HCT116 (cell line): ENCODE measurements at regions not wholly inside any gene's neighbourhood (a gene's known extent, or its start where the extent isn't known, plus 50 kb on each side); places are given as distances from the start of the nearest gene placed in this dataset.

ENCODE experiments used
- ATAC-seq: fragments of 200-7000 bp; cut with Tn5 transposase; 2 replicates; pipeline ENCODE4 v1.9.1; 2020; ENCODE audit warnings: mild to moderate bottlenecking, moderate library complexity
- BruUV-seq: library from RNA; stranded (reverse); fragments of 400-500 nt; replicated peaks from 2 replicates; lab custom pipeline; 2021; lab: Mats Ljungman, UMichigan
- CTCF ChIA-PET: fragments of 300-600 bp; sonication (Branson Sonifier 250); formaldehyde crosslinking; loops from one replicate; lab custom pipeline; 2021; ENCODE audit warnings: antibody characterized with exemption; lab: Charles Lee
- POLR2A ChIA-PET: fragments of 300-600, 350-600 bp; sonication (Branson Sonifier 250); formaldehyde crosslinking; loops from one replicate; lab custom pipeline; 2021; ENCODE audit warnings: antibody characterized with exemption; lab: Charles Lee
- RAD21 ChIA-PET, 2 experiments: fragments of 300-600 bp; sonication (Branson Sonifier 250); formaldehyde crosslinking; loops; one replicate each; lab custom pipeline; 2023; ENCODE audit warnings: low total read pairs in 2 of 2; ENCODE audit not compliant: uncharacterized antibody in 2 of 2, unreplicated experiment in 2 of 2, low non-redundant PET in 1 of 2; lab: Charles Lee
- DNase-seq: peaks from one replicate; pipeline ENCODE4 v3.0.0-alpha.2; 2010; ENCODE audit warnings: low read depth, low spot score
- H2AFZ ChIP-seq: fragments of 200-600 bp; shearing (Covaris generic), sonication (generic); 2 replicates; pipeline ENCODE4 v1.6.1; 2017; ENCODE audit warnings: low read depth, mixed run types, mixed read lengths, antibody characterized with exemption, low read length; ENCODE audit not compliant: poor library complexity, severe bottlenecking
- H3K27ac ChIP-seq: 2 replicates; pipeline ENCODE4 v1.5.1; 2012; ENCODE audit warnings: low read depth, low read length
- H3K27me3 ChIP-seq: fragments of 200-600 bp; sonication (generic); 2 replicates; pipeline ENCODE4 v1.6.1; 2016; ENCODE audit warnings: mixed run types, low read length, mixed read lengths; ENCODE audit not compliant: insufficient read depth
- H3K36me3 ChIP-seq, 2 experiments: fragments of 200-500 bp in 1 of 2; fragments of 200-600 bp in 1 of 2; sonication (Bioruptor generic) in 1 of 2; sonication (generic) in 1 of 2; 2 replicates each; pipeline versions ENCODE4 v1.5.1 to v1.6.1; 2014 to 2016; ENCODE audit warnings: low read length in 2 of 2, inconsistent platforms in 1 of 2, mixed read lengths in 1 of 2, mixed run types in 1 of 2; ENCODE audit not compliant: insufficient read depth in 2 of 2, control insufficient read depth in 1 of 2
- H3K4me1 ChIP-seq, 2 experiments: fragments of 200-600 bp in 1 of 2; sonication (generic) in 1 of 2; 2 replicates each; pipeline versions ENCODE4 v1.5.1 to v1.6.1; 2012 to 2017; ENCODE audit warnings: low read length in 2 of 2, inconsistent platforms in 1 of 2, mild to moderate bottlenecking in 1 of 2, mixed read lengths in 1 of 2, mixed run types in 1 of 2, moderate library complexity in 1 of 2; ENCODE audit not compliant: insufficient read depth in 2 of 2, control insufficient read depth in 1 of 2
- H3K4me2 ChIP-seq: fragments of 200-600 bp; sonication (generic); 2 replicates; pipeline ENCODE4 v1.6.1; 2017; ENCODE audit warnings: mixed run types, low read length, mixed read lengths
- H3K4me3 ChIP-seq, 2 experiments: fragments of 200-600 bp in 1 of 2; sonication (generic) in 1 of 2; replicated peaks in 1 of 2; 2 replicates each; pipeline ENCODE4 v1.5.1; 2011 to 2016; ENCODE audit warnings: low read length in 2 of 2, control low read depth in 1 of 2, low read depth in 1 of 2, mild to moderate bottlenecking in 1 of 2, mixed read lengths in 1 of 2, mixed run types in 1 of 2
- H3K79me2 ChIP-seq: fragments of 200-600 bp; sonication (generic); 2 replicates; pipeline ENCODE4 v1.6.1; 2017; ENCODE audit warnings: mild to moderate bottlenecking, mixed run types, low read length, moderate library complexity, mixed read lengths; ENCODE audit not compliant: insufficient read depth
- H3K9ac ChIP-seq: fragments of 200-600 bp; sonication (generic); 2 replicates; pipeline ENCODE4 v1.6.1; 2016; ENCODE audit warnings: low read length, mixed read lengths
- H3K9me2 ChIP-seq: fragments of 200-600 bp; sonication (generic), shearing (Covaris generic); 2 replicates; pipeline ENCODE4 v1.6.1; 2017; ENCODE audit warnings: mixed run types, mild to moderate bottlenecking, moderate library complexity; ENCODE audit not compliant: insufficient read depth
- H3K9me3 ChIP-seq, 2 experiments: fragments of 200-500 bp in 1 of 2; fragments of 200-600 bp in 1 of 2; sonication (Bioruptor generic) in 1 of 2; sonication (generic) in 1 of 2; 2 replicates each; pipeline ENCODE4 v1.6.1; 2014 to 2017; ENCODE audit warnings: low read length in 2 of 2, mixed read lengths in 2 of 2, inconsistent platforms in 1 of 2, low read depth in 1 of 2, mild to moderate bottlenecking in 1 of 2, mixed run types in 1 of 2, moderate library complexity in 1 of 2; ENCODE audit not compliant: control insufficient read depth in 1 of 2, insufficient read depth in 1 of 2
- H4K20me1 ChIP-seq: fragments of 200-600 bp; sonication (generic), shearing (Covaris generic); 2 replicates; pipeline ENCODE4 v1.6.1; 2017; ENCODE audit warnings: mixed run types, mild to moderate bottlenecking, moderate library complexity; ENCODE audit not compliant: insufficient read depth
- CBX3 ChIP-seq: IDR thresholded peaks from 2 replicates; pipeline ENCODE4 v1.6.1; 2012; ENCODE audit warnings: low read depth
- CTCF ChIP-seq, 3 experiments: fragments of 200-600 bp in 1 of 3; sonication (generic) in 1 of 3; IDR thresholded peaks in 2 of 3; conservative IDR thresholded peaks in 1 of 3; 2 replicates each; pipeline ENCODE4 v1.5.1; 2012 to 2017; ENCODE audit warnings: low read depth in 2 of 3, low read length in 2 of 3, antibody characterized with exemption in 1 of 3, borderline replicate concordance in 1 of 3, control low read depth in 1 of 3, mild to moderate bottlenecking in 1 of 3, mixed read lengths in 1 of 3, mixed run types in 1 of 3, moderate library complexity in 1 of 3; ENCODE audit not compliant: insufficient read depth in 1 of 3
- ELF1 ChIP-seq: IDR thresholded peaks from 2 replicates; pipeline ENCODE4 v1.6.1; 2012; ENCODE audit warnings: low read depth, borderline replicate concordance
- MAX ChIP-seq: IDR thresholded peaks from 2 replicates; pipeline ENCODE4 v1.6.1; 2012
- POLR2A ChIP-seq: IDR thresholded peaks from 2 replicates; pipeline ENCODE4 v1.7.0; 2011; ENCODE audit warnings: borderline replicate concordance; ENCODE audit not compliant: insufficient read depth, insufficient read length; ENCODE audit errors: extremely low read depth
- POLR2AphosphoS5 ChIP-seq: IDR thresholded peaks from 2 replicates; pipeline ENCODE4 v1.6.1; 2011; ENCODE audit warnings: mild to moderate bottlenecking, low read depth, low read length, moderate library complexity
- TCF7L2 ChIP-seq: IDR thresholded peaks from 2 replicates; pipeline ENCODE4 v1.7.0; 2011; ENCODE audit warnings: borderline replicate concordance, inconsistent platforms; ENCODE audit not compliant: insufficient read depth, insufficient read length; ENCODE audit errors: extremely low read depth
- YY1 ChIP-seq: IDR thresholded peaks from 2 replicates; pipeline ENCODE4 v1.6.1; 2011; ENCODE audit warnings: low read length, low read depth, moderate library complexity, mild to moderate bottlenecking; ENCODE audit not compliant: insufficient replicate concordance; ENCODE audit errors: extremely low read depth
- ZFX ChIP-seq: fragments of 450-650 bp; IDR thresholded peaks from 2 replicates; pipeline ENCODE4 v1.6.1; 2017
- intact Hi-C: fragments of 100-400 bp; cut with micrococcal nuclease; formaldehyde crosslinking; loops from 2 replicates; pipeline ENCODE4 v1.10.0; 2022
- TF ChIP-seq, protein P1 (sequence below): IDR thresholded peaks from 2 replicates; pipeline ENCODE4 v1.6.1; 2011; ENCODE audit warnings: mild to moderate bottlenecking, low read length, moderate library complexity; ENCODE audit not compliant: insufficient replicate concordance; ENCODE audit errors: extremely low read depth

DNA sequence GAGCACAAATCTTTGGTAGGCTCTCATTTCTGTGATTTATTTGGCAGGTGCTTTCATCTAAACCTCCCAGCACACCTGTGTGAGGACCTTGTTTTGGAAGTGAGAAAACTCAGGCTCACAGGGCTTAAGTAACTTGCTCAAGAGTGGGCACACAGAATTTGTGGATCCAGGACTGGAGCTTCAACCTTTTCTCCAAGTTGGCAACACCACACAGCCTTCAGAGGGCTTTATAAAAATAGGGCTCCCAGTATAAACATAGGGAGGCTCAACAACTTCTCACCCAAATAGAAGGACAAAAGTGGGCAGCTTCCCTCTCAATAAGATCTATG lies 182.2 kb upstream of the NEBL start:
- ChIA-PET CTCF (interaction anchor here (1.2 to 2.4 kb wide), 11 partner anchors 9 to 193 kb away, joined by 3 to 9 read pairs (median 4); no protein-coding TSS in a partner anchor), POLR2A (interaction anchor here (0.7 kb wide), 1 partner anchor 190 kb away, joined by 3 read pairs; no protein-coding TSS in a partner anchor), RAD21 (interaction anchor here in 1 of 2 experiments (1.2 kb wide), 1 partner anchor 190 kb away, joined by 4 read pairs; no protein-coding TSS in a partner anchor)
- Histone ChIP-seq H3K9me3 (no peaks in the 10 kb centered on the region), H2AFZ (no peak overlapping the region), H3K27ac (no peak overlapping the region), H3K4me2 (no peak overlapping the region), H4K20me1 (no peaks in the 10 kb centered on the region), H3K4me3 (no peak overlapping the region), H3K79me2 (no peaks in the 10 kb centered on the region), H3K9ac (no peak overlapping the region), H3K9me2 (no peaks in the 10 kb centered on the region), H3K4me1 (peaks cover 0 to 12% of the 10 kb centered on the region in 2 experiments; a peak in 2 of 4 replicates), H3K36me3 (no peaks in the 10 kb centered on the region), H3K27me3 (no peaks in the 10 kb centered on the region)
- DNase-seq (no peak), ATAC-seq (no peak)
- intact Hi-C loops = loop anchor here (5.0 kb wide), 2 partner anchors 222 to 653 kb away; no protein-coding TSS in a partner anchor
- no peak for TF ChIP-seq MAX
- TF ChIP-seq TCF7L2 = no peak
- no peak for TF ChIP-seq ELF1
- TF ChIP-seq CBX3 = no peak
- TF ChIP-seq YY1 = no peak
- TF ChIP-seq, protein P1, sequence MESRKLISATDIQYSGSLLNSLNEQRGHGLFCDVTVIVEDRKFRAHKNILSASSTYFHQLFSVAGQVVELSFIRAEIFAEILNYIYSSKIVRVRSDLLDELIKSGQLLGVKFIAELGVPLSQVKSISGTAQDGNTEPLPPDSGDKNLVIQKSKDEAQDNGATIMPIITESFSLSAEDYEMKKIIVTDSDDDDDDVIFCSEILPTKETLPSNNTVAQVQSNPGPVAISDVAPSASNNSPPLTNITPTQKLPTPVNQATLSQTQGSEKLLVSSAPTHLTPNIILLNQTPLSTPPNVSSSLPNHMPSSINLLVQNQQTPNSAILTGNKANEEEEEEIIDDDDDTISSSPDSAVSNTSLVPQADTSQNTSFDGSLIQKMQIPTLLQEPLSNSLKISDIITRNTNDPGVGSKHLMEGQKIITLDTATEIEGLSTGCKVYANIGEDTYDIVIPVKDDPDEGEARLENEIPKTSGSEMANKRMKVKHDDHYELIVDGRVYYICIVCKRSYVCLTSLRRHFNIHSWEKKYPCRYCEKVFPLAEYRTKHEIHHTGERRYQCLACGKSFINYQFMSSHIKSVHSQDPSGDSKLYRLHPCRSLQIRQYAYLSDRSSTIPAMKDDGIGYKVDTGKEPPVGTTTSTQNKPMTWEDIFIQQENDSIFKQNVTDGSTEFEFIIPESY = no peak
- TF ChIP-seq ZFX = no peak
- no peak for TF ChIP-seq POLR2AphosphoS5
- TF ChIP-seq POLR2A = no peak
- TF ChIP-seq CTCF (IDR thresholded peaks at IDR 0.05 in 2 of 3, conservative IDR thresholded peaks at IDR 0.05 in 1 of 3; ENCODE audit: borderline replicate concordance in 1 of 3, insufficient read depth in 1 of 3, low read depth in 2 of 3, low read length in 2 of 3) = no peak
- BruUV-seq = no TSS peak
